GM12891 (cell line): ENCODE measurements at regions not wholly inside any gene's neighbourhood (a gene's known extent, or its start where the extent isn't known, plus 50 kb on each side); places are given as distances from the start of the nearest gene placed in this dataset.

Experiments
- DNase-seq: peaks from one replicate; pipeline ENCODE4 v3.0.0; 2011; ENCODE audit warnings: low spot score; ENCODE audit not compliant: insufficient read length
- FAIRE-seq: peaks from 2 replicates; lab custom pipeline; 2011; peaks lifted over from hg19 to GRCh38; lab: Jason Lieb, UNC
- PAX5 ChIP-seq: IDR thresholded peaks from 2 replicates; pipeline ENCODE4 v1.6.1; 2011; ENCODE audit warnings: low read length, moderate library complexity, mild to moderate bottlenecking; ENCODE audit not compliant: insufficient read depth, severe bottlenecking
- POLR2A ChIP-seq: IDR thresholded peaks from 2 replicates; pipeline ENCODE4 v1.6.1; 2011; ENCODE audit warnings: low read depth, low read length, control low read depth
- POLR2AphosphoS5 ChIP-seq: IDR thresholded peaks from 2 replicates; pipeline ENCODE4 v1.6.1; 2011; ENCODE audit warnings: low read depth, low read length, control low read depth
- POU2F2 ChIP-seq: IDR thresholded peaks from 2 replicates; pipeline ENCODE4 v1.6.1; 2011; ENCODE audit warnings: low read depth, mild to moderate bottlenecking, control low read depth, low read length, moderate library complexity
- SPI1 ChIP-seq: IDR thresholded peaks from 2 replicates; pipeline ENCODE4 v1.6.1; 2011; ENCODE audit warnings: low read depth, low read length, control low read depth
- TAF1 ChIP-seq: IDR thresholded peaks from 2 replicates; pipeline ENCODE4 v1.6.1; 2011; ENCODE audit warnings: low read depth, low read length, control low read depth

- TF ChIP-seq PAX5 (no peak), POLR2A (no peak), POLR2AphosphoS5 (no peak), POU2F2 (no peak), TAF1 (no peak), SPI1 (no peak)
- FAIRE-seq (no peak), DNase-seq (no peak)
Measured at GRCh38 chr6:159376516-159377158, 207.4 kb downstream of the FNDC1 start.

GRCh38 chr6:159375014-159375413, 205.8 kb downstream of the FNDC1 start:
- FAIRE-seq (no peak), DNase-seq (no peak)
- TF ChIP-seq POLR2A = no peak
- no peak for TF ChIP-seq POLR2AphosphoS5
- TF ChIP-seq SPI1 = no peak

GRCh38 chr6:159373670-159374069, 204.5 kb downstream of the FNDC1 start:
- no peak for DNase-seq
- no peak for TF ChIP-seq POLR2A
- TF ChIP-seq POU2F2 = no peak
- no peak for TF ChIP-seq PAX5
- no peak for TF ChIP-seq SPI1
- TF ChIP-seq TAF1 = no peak
- TF ChIP-seq POLR2AphosphoS5 = no peak
- no peak for FAIRE-seq

- FAIRE-seq = no peak
Measured at GRCh38 chr6:159372333-159372732, 203.1 kb downstream of the FNDC1 start.

GRCh38 chr6:159360306-159360705, 191.1 kb downstream of the FNDC1 start:
- TF ChIP-seq PAX5 (no peak), POU2F2 (no peak), POLR2A (no peak), SPI1 (no peak), POLR2AphosphoS5 (no peak)
- FAIRE-seq (no peak), DNase-seq (no peak)

More at GRCh38 chr6:159372333-159372732, 203.1 kb downstream of the FNDC1 start:
- DNase-seq = no peak
- TF ChIP-seq PAX5 = no peak
- TF ChIP-seq POU2F2 = no peak
- TF ChIP-seq TAF1 = no peak
- no peak for TF ChIP-seq POLR2AphosphoS5
- no peak for TF ChIP-seq SPI1
- TF ChIP-seq POLR2A = no peak

- FAIRE-seq (no peak), DNase-seq (no peak)
- no peak for TF ChIP-seq POLR2AphosphoS5
- no peak for TF ChIP-seq TAF1
- no peak for TF ChIP-seq SPI1
- no peak for TF ChIP-seq POU2F2
- no peak for TF ChIP-seq POLR2A
- no peak for TF ChIP-seq PAX5
Measured at GRCh38 chr6:159359581-159360297, 190.5 kb downstream of the FNDC1 start.

GRCh38 chr6:159358562-159358961, 189.4 kb downstream of the FNDC1 start:
- no peak for FAIRE-seq
- DNase-seq = no peak
- TF ChIP-seq SPI1 (no peak), PAX5 (no peak), POU2F2 (no peak), POLR2AphosphoS5 (no peak), POLR2A (no peak), TAF1 (no peak)

GRCh38 chr6:159357211-159357915, 188.2 kb downstream of the FNDC1 start:
- DNase-seq = no peak
- TF ChIP-seq PAX5 = no peak
- no peak for TF ChIP-seq POLR2A
- TF ChIP-seq POU2F2 = no peak
- no peak for TF ChIP-seq POLR2AphosphoS5
- TF ChIP-seq SPI1 = no peak
- no peak for TF ChIP-seq TAF1
- FAIRE-seq = no peak

- no peak for FAIRE-seq
- DNase-seq = no peak
- TF ChIP-seq PAX5 (no peak), POLR2A (no peak), POLR2AphosphoS5 (no peak), SPI1 (no peak), TAF1 (no peak), POU2F2 (no peak)
Measured at GRCh38 chr6:159353193-159353592, 184.0 kb downstream of the FNDC1 start.

GRCh38 chr6:159351707-159352106, 182.5 kb downstream of the FNDC1 start:
- TF ChIP-seq PAX5 (no peak), TAF1 (no peak), POU2F2 (no peak), POLR2A (no peak), SPI1 (no peak), POLR2AphosphoS5 (no peak)
- FAIRE-seq (no peak), DNase-seq (no peak)
